Panc1 (cell line): ENCODE measurements at regions not wholly inside any gene's neighbourhood (a gene's known extent, or its start where the extent isn't known, plus 50 kb on each side); places are given as distances from the start of the nearest gene placed in this dataset.

Experiments
- CTCF ChIP-seq: fragments of 450-650 bp; IDR thresholded peaks from 2 replicates; pipeline ENCODE4 v1.5.1; 2017; ENCODE audit warnings: mild to moderate bottlenecking
- REST ChIP-seq, 2 experiments: IDR thresholded peaks; 2 replicates each; pipeline ENCODE4 v1.6.1; 2011 to 2012; ENCODE audit warnings: low read depth in 2 of 2, control low read depth in 1 of 2, low read length in 1 of 2, mild to moderate bottlenecking in 1 of 2, moderate library complexity in 1 of 2; ENCODE audit not compliant: insufficient read depth in 1 of 2
- TCF7L2 ChIP-seq: IDR thresholded peaks from 2 replicates; pipeline ENCODE4 v1.6.1; 2011; ENCODE audit warnings: mild to moderate bottlenecking, low read depth, low read length, inconsistent platforms

GRCh38 chr14:75334549-75335051, 56.0 kb downstream of the FOS start:
- TF ChIP-seq TCF7L2 (no peak), CTCF (no peak), REST (IDR thresholded peaks at IDR 0.05; ENCODE audit: insufficient read depth in 1 of 2, low read depth in 2 of 2, low read length in 1 of 2) (no peak)
